ENCODE measurements at regions not wholly inside any gene's neighbourhood (a gene's known extent, or its start where the extent isn't known, plus 50 kb on each side); places are given as distances from the start of the nearest gene placed in this dataset.

DNA sequence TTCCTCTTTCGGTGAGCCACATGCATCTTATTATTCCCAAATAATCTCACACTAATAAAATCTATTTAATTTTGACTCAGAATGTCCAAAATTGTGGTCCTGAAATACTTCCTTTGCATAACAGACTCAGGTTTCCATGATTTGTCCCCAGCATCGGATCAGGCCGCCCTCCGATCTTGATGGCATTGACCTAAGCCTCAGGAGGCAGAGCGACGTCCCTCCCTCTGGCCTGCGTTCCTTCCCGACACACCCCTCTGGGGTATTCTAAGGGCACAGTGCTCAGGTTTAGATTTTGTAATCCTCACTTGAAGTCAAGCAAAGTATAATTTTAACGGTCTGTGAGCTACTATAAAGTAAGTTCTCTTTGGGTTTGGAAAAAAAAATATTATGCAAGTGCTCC, 857.7 kb downstream of the GALR1 start:
- TF ChIP-seq EZH2 (IDR thresholded peaks at IDR 0.05; ENCODE audit: borderline replicate concordance, low read depth, low read length, severe bottlenecking): no peak
- TF ChIP-seq, protein P1, sequence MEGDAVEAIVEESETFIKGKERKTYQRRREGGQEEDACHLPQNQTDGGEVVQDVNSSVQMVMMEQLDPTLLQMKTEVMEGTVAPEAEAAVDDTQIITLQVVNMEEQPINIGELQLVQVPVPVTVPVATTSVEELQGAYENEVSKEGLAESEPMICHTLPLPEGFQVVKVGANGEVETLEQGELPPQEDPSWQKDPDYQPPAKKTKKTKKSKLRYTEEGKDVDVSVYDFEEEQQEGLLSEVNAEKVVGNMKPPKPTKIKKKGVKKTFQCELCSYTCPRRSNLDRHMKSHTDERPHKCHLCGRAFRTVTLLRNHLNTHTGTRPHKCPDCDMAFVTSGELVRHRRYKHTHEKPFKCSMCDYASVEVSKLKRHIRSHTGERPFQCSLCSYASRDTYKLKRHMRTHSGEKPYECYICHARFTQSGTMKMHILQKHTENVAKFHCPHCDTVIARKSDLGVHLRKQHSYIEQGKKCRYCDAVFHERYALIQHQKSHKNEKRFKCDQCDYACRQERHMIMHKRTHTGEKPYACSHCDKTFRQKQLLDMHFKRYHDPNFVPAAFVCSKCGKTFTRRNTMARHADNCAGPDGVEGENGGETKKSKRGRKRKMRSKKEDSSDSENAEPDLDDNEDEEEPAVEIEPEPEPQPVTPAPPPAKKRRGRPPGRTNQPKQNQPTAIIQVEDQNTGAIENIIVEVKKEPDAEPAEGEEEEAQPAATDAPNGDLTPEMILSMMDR (IDR thresholded peaks at IDR 0.05; ENCODE audit: borderline replicate concordance, extremely low read depth, low read length, poor library complexity, severe bottlenecking): no peak

All from DND-41 (cell line).